GM12878 (cell line): ENCODE measurements at regions not wholly inside any gene's neighbourhood (a gene's known extent, or its start where the extent isn't known, plus 50 kb on each side); places are given as distances from the start of the nearest gene placed in this dataset.
A peak's percentile ranks its signal among the peaks of the same experiment; 100 is the strongest.

Experiments
- ATF7 ChIP-seq: fragments of 450-650 bp; IDR thresholded peaks from 2 replicates; pipeline ENCODE4 v1.6.1; 2016; ENCODE audit warnings: low read depth, mild to moderate bottlenecking
- CHD1 ChIP-seq: IDR thresholded peaks from 2 replicates; pipeline ENCODE4 v1.6.1; 2012; ENCODE audit warnings: low read depth, low read length, improper control_type of control experiment
- CHD4 ChIP-seq: fragments of 200-600 bp; sonication (generic); IDR thresholded peaks from 2 replicates; pipeline ENCODE4 v1.6.1; 2016; ENCODE audit warnings: mild to moderate bottlenecking
- CREM ChIP-seq: IDR thresholded peaks from 2 replicates; pipeline ENCODE4 v1.6.1; 2014; ENCODE audit warnings: antibody characterized with exemption, low read depth
- EED ChIP-seq: sonication (generic); IDR thresholded peaks from 2 replicates; pipeline ENCODE4 v1.6.1; 2016; ENCODE audit warnings: antibody characterized with exemption, low read depth
- EP300 ChIP-seq, 2 experiments: fragments of 150-350 bp in 1 of 2; IDR thresholded peaks; 2 replicates each; pipeline ENCODE4 v1.6.1; 2011 to 2012; ENCODE audit warnings: low read depth in 2 of 2, low read length in 2 of 2, borderline replicate concordance in 1 of 2, improper control_type of control experiment in 1 of 2, inconsistent platforms in 1 of 2; ENCODE audit not compliant: control insufficient read depth in 1 of 2
- FOS ChIP-seq: IDR thresholded peaks from 3 replicates; pipeline ENCODE4 v1.6.1; 2011; ENCODE audit warnings: borderline replicate concordance; ENCODE audit not compliant: insufficient read length; ENCODE audit errors: extremely low read depth
- GABPA ChIP-seq: IDR thresholded peaks from 2 replicates; pipeline ENCODE4 v1.6.1; 2014; ENCODE audit warnings: antibody characterized with exemption, low read depth, mild to moderate bottlenecking, inconsistent platforms
- IKZF1 ChIP-seq: fragments of 450-650 bp; conservative IDR thresholded peaks from 2 replicates; pipeline ENCODE4 v1.6.1; 2017; ENCODE audit warnings: antibody characterized with exemption, mild to moderate bottlenecking
- IKZF2 ChIP-seq, 2 experiments: fragments of 450-650 bp; IDR thresholded peaks; 2 replicates each; pipeline ENCODE4 v1.6.1; 2017; ENCODE audit warnings: mild to moderate bottlenecking in 2 of 2, moderate library complexity in 2 of 2
- JUND ChIP-seq: IDR thresholded peaks from 2 replicates; pipeline ENCODE4 v1.6.1; 2012; ENCODE audit warnings: low read depth, mild to moderate bottlenecking, low read length, improper control_type of control experiment, moderate library complexity
- NFYA ChIP-seq: IDR thresholded peaks from 2 replicates; pipeline ENCODE4 v1.6.1; 2011; ENCODE audit warnings: low read depth, mild to moderate bottlenecking, low read length, improper control_type of control experiment, borderline replicate concordance
- PAX5 ChIP-seq: IDR thresholded peaks from 2 replicates; pipeline ENCODE4 v1.6.1; 2011; ENCODE audit warnings: low read depth, low read length, borderline replicate concordance
- POLR2AphosphoS2 ChIP-seq: IDR thresholded peaks from 2 replicates; pipeline ENCODE4 v1.6.1; 2011; ENCODE audit warnings: low read depth, mild to moderate bottlenecking, low read length, improper control_type of control experiment, moderate library complexity
- RB1 ChIP-seq: fragments of 450-650 bp; formaldehyde crosslinking; IDR thresholded peaks from 2 replicates; pipeline ENCODE4 v1.6.1; 2017; ENCODE audit warnings: mild to moderate bottlenecking, borderline replicate concordance
- SRF ChIP-seq, 2 experiments: IDR thresholded peaks; 2 replicates each; pipeline ENCODE4 v1.6.1; 2011; ENCODE audit warnings: low read depth in 2 of 2, low read length in 2 of 2, mild to moderate bottlenecking in 1 of 2, moderate library complexity in 1 of 2
- TARDBP ChIP-seq: IDR thresholded peaks from 2 replicates; pipeline ENCODE4 v1.6.1; 2016; ENCODE audit warnings: borderline replicate concordance
- USF2 ChIP-seq: IDR thresholded peaks from 2 replicates; pipeline ENCODE4 v1.6.1; 2011; ENCODE audit warnings: low read depth, low read length, improper control_type of control experiment, borderline replicate concordance
- ZNF622 ChIP-seq: fragments of 450-650 bp; IDR thresholded peaks from 2 replicates; pipeline ENCODE4 v1.6.1; 2017; ENCODE audit warnings: mild to moderate bottlenecking, inconsistent platforms
- ZSCAN29 ChIP-seq: fragments of 450-650 bp; IDR thresholded peaks from 2 replicates; pipeline ENCODE4 v1.6.1; 2017; ENCODE audit warnings: mild to moderate bottlenecking, moderate library complexity
- TF ChIP-seq, protein P1 (sequence below): fragments of 450-650 bp; formaldehyde crosslinking; IDR thresholded peaks from 2 replicates; pipeline ENCODE4 v1.5.0; 2022; ENCODE audit warnings: mild to moderate bottlenecking, missing genetic modification characterization
- TF ChIP-seq, protein P2 (sequence below): fragments of 450-650 bp; IDR thresholded peaks from 2 replicates; pipeline ENCODE4 v1.6.1; 2017; ENCODE audit warnings: mild to moderate bottlenecking, moderate library complexity

DNA sequence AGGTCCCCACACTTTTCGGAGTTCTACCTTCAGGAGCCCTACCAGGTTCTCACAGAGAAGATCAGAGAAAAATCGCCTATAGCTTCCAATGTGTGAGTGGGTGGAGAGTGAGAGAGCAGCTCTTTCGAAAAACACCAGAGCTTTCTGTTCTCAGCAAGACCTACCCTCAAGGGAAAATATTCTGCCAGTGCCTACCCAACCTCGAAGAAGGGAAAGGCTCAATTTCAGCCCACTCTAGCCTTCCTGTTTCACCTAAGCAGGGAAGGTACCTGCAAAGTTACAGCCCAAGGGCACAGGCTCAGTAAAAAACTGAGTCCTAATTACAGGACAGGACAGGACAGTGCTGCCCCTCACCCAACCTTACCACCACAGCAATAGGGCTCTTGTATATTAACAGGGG, 104.0 kb upstream of the WDR17 start (continued):
- TF ChIP-seq, protein P1, sequence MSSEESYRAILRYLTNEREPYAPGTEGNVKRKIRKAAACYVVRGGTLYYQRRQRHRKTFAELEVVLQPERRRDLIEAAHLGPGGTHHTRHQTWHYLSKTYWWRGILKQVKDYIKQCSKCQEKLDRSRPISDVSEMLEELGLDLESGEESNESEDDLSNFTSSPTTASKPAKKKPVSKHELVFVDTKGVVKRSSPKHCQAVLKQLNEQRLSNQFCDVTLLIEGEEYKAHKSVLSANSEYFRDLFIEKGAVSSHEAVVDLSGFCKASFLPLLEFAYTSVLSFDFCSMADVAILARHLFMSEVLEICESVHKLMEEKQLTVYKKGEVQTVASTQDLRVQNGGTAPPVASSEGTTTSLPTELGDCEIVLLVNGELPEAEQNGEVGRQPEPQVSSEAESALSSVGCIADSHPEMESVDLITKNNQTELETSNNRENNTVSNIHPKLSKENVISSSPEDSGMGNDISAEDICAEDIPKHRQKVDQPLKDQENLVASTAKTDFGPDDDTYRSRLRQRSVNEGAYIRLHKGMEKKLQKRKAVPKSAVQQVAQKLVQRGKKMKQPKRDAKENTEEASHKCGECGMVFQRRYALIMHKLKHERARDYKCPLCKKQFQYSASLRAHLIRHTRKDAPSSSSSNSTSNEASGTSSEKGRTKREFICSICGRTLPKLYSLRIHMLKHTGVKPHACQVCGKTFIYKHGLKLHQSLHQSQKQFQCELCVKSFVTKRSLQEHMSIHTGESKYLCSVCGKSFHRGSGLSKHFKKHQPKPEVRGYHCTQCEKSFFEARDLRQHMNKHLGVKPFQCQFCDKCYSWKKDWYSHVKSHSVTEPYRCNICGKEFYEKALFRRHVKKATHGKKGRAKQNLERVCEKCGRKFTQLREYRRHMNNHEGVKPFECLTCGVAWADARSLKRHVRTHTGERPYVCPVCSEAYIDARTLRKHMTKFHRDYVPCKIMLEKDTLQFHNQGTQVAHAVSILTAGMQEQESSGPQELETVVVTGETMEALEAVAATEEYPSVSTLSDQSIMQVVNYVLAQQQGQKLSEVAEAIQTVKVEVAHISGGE, result no peak
- TF ChIP-seq CHD1 (no peak), RB1 (no peak), CHD4 (no peak), EP300 (IDR thresholded peaks at IDR 0.05; ENCODE audit: borderline replicate concordance in 1 of 2, control insufficient read depth in 1 of 2, low read depth in 2 of 2, low read length in 2 of 2) (no peak), FOS (no peak), IKZF1 (0 out of 2 replicates have a peak, but pooled peaks have one; percentile 21), TARDBP (no peak), IKZF2 (IDR thresholded peaks at IDR 0.05) (peak in 1 of 2 experiments; percentile 48; a peak in 1 of 4 replicates), JUND (no peak), SRF (IDR thresholded peaks at IDR 0.05; ENCODE audit: low read depth in 2 of 2, low read length in 2 of 2) (no peak), ATF7 (no peak), PAX5 (peak; percentile 68; the same call in 1 of the 2 replicates), NFYA (no peak), GABPA (no peak), POLR2AphosphoS2 (no peak), ZNF622 (no peak), CREM (0 out of 2 replicates have a peak, but pooled peaks have one; percentile 10), USF2 (no peak), EED (peak; percentile 40; the same call in 1 of the 2 replicates), ZSCAN29 (no peak)
- TF ChIP-seq, protein P2, sequence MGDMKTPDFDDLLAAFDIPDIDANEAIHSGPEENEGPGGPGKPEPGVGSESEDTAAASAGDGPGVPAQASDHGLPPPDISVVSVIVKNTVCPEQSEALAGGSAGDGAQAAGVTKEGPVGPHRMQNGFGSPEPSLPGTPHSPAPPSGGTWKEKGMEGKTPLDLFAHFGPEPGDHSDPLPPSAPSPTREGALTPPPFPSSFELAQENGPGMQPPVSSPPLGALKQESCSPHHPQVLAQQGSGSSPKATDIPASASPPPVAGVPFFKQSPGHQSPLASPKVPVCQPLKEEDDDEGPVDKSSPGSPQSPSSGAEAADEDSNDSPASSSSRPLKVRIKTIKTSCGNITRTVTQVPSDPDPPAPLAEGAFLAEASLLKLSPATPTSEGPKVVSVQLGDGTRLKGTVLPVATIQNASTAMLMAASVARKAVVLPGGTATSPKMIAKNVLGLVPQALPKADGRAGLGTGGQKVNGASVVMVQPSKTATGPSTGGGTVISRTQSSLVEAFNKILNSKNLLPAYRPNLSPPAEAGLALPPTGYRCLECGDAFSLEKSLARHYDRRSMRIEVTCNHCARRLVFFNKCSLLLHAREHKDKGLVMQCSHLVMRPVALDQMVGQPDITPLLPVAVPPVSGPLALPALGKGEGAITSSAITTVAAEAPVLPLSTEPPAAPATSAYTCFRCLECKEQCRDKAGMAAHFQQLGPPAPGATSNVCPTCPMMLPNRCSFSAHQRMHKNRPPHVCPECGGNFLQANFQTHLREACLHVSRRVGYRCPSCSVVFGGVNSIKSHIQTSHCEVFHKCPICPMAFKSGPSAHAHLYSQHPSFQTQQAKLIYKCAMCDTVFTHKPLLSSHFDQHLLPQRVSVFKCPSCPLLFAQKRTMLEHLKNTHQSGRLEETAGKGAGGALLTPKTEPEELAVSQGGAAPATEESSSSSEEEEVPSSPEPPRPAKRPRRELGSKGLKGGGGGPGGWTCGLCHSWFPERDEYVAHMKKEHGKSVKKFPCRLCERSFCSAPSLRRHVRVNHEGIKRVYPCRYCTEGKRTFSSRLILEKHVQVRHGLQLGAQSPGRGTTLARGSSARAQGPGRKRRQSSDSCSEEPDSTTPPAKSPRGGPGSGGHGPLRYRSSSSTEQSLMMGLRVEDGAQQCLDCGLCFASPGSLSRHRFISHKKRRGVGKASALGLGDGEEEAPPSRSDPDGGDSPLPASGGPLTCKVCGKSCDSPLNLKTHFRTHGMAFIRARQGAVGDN, result no peak
